CD4-positive, alpha-beta T cell (primary cell): ENCODE measurements at regions not wholly inside any gene's neighbourhood (a gene's known extent, or its start where the extent isn't known, plus 50 kb on each side); places are given as distances from the start of the nearest gene placed in this dataset.

Experiments
- ATAC-seq: fragments of 200-7000 bp; cut with Tn5 transposase; one replicate; pipeline ENCODE4 v1.10.0; 2022; ENCODE audit warnings: mild to moderate bottlenecking; ENCODE audit not compliant: poor library complexity
- CTCF ChIA-PET: fragments of 350-600 bp; sonication (Branson Sonifier 250); formaldehyde crosslinking; loops from one replicate; lab custom pipeline; 2021; ENCODE audit warnings: antibody characterized with exemption, inconsistent platforms; lab: Charles Lee
- POLR2A ChIA-PET: fragments of 350-600 bp; sonication (Branson Sonifier 250); formaldehyde crosslinking; loops from one replicate; lab custom pipeline; 2021; ENCODE audit warnings: antibody characterized with exemption, inconsistent platforms; lab: Charles Lee
- DNase-seq, 14 experiments: peaks; one replicate each; pipeline ENCODE4 v3.0.0-alpha.2; 2013 to 2020; ENCODE audit warnings: mixed read lengths in 2 of 14
- H3K27ac ChIP-seq, 2 donors: one replicate each; pipeline versions ENCODE4 v1.5.1 to v1.7.0; 2013; ENCODE audit warnings: low read length in 2 of 2, low read depth in 1 of 2, mild to moderate bottlenecking in 1 of 2
- H3K27me3 ChIP-seq, 2 experiments: 1 replicate in 1 of 2; 2 replicates in 1 of 2; pipeline versions ENCODE4 v1.6.1 to v1.7.0; 2013; ENCODE audit warnings: low read length in 2 of 2, control low read depth in 1 of 2, mild to moderate bottlenecking in 1 of 2, moderate library complexity in 1 of 2; ENCODE audit not compliant: insufficient read depth in 2 of 2, control insufficient read depth in 1 of 2
- H3K36me3 ChIP-seq: one replicate; pipeline ENCODE4 v1.6.1; 2013; ENCODE audit warnings: low read length, control low read depth; ENCODE audit not compliant: insufficient read depth
- H3K4me1 ChIP-seq: one replicate; pipeline ENCODE4 v1.6.1; 2013; ENCODE audit warnings: low read length, control low read depth; ENCODE audit not compliant: insufficient read depth
- H3K4me3 ChIP-seq: one replicate; pipeline ENCODE4 v1.5.1; 2013; ENCODE audit warnings: mild to moderate bottlenecking, low read length, moderate library complexity
- H3K9me3 ChIP-seq, 2 experiments: 1 replicate in 1 of 2; 2 replicates in 1 of 2; pipeline versions ENCODE4 v1.6.1 to v1.7.0; 2013; ENCODE audit warnings: low read length in 2 of 2, mild to moderate bottlenecking in 2 of 2, control low read depth in 1 of 2, moderate library complexity in 1 of 2; ENCODE audit not compliant: control insufficient read depth in 1 of 2, insufficient read depth in 1 of 2
- H3K27ac Mint-ChIP-seq: one replicate; pipeline ENCODE4 v1.8.0; 2020; ENCODE audit warnings: mixed read lengths
- H3K27me3 Mint-ChIP-seq: one replicate; pipeline ENCODE4 v1.8.0; 2021; ENCODE audit warnings: mixed read lengths
- H3K36me3 Mint-ChIP-seq: one replicate; pipeline ENCODE4 v1.8.0; 2021; ENCODE audit warnings: low read depth, mixed read lengths
- H3K4me1 Mint-ChIP-seq: one replicate; pipeline ENCODE4 v1.8.0; 2021; ENCODE audit warnings: low read depth, mixed read lengths
- H3K4me3 Mint-ChIP-seq: one replicate; pipeline ENCODE4 v1.8.0; 2020; ENCODE audit warnings: mild to moderate bottlenecking, mixed read lengths
- H3K9me3 Mint-ChIP-seq: one replicate; pipeline ENCODE4 v1.8.0; 2020; ENCODE audit warnings: mixed read lengths
- CTCF ChIP-seq: fragments of 200-600 bp; IDR thresholded peaks from one replicate; pipeline ENCODE4 v1.8.0; 2022; ENCODE audit warnings: antibody characterized with exemption, mild to moderate bottlenecking
- intact Hi-C, 2 experiments: fragments of 100-400 bp; cut with DNase I in 1 of 2; cut with micrococcal nuclease in 1 of 2; formaldehyde crosslinking; loops; one replicate each; pipeline versions ENCODE4 v1.15.1 to v1.9.0; 2023 to 2025; cut with DNase I, micrococcal nuclease

GRCh38 chr13:56681404-56681803, 459.3 kb upstream of the PRR20A start:
- H3K27me3 Mint-ChIP-seq, result no peaks in the 10 kb centered on the region
- Histone ChIP-seq H3K36me3 (no peaks in the 10 kb centered on the region), H3K27ac (no peak overlapping the region), H3K9me3 (peaks cover 0 to 4% of the 10 kb centered on the region in 2 experiments), H3K27me3 (no peaks in the 10 kb centered on the region), H3K4me1 (no peaks in the 10 kb centered on the region), H3K4me3 (no peak overlapping the region)
- no peak overlapping the region for H3K27ac Mint-ChIP-seq
- ChIA-PET POLR2A (no interaction called here), CTCF (no interaction called here)
- H3K4me3 Mint-ChIP-seq, result no peak overlapping the region
- DNase-seq, result no peak
- H3K9me3 Mint-ChIP-seq, result peaks cover 6% of the 10 kb centered on the region
- intact Hi-C loops, result no loop called here
- H3K36me3 Mint-ChIP-seq, result no peaks in the 10 kb centered on the region
- TF ChIP-seq CTCF, result no peak
- no peaks in the 10 kb centered on the region for H3K4me1 Mint-ChIP-seq
- ATAC-seq, result no peak

GRCh38 chr13:56687131-56687530, 453.6 kb upstream of the PRR20A start:
- Histone ChIP-seq H3K9me3 (no peaks in the 10 kb centered on the region), H3K4me3 (no peak overlapping the region), H3K36me3 (no peaks in the 10 kb centered on the region), H3K27ac (no peak overlapping the region), H3K4me1 (no peaks in the 10 kb centered on the region), H3K27me3 (no peaks in the 10 kb centered on the region)
- intact Hi-C loops, result no loop called here
- H3K4me1 Mint-ChIP-seq, result no peaks in the 10 kb centered on the region
- no peaks in the 10 kb centered on the region for H3K36me3 Mint-ChIP-seq
- ChIA-PET CTCF (no interaction called here), POLR2A (no interaction called here)
- no peak overlapping the region for H3K27ac Mint-ChIP-seq
- no peak for TF ChIP-seq CTCF
- no peak overlapping the region for H3K4me3 Mint-ChIP-seq
- DNase-seq, result no peak
- no peak for ATAC-seq
- H3K9me3 Mint-ChIP-seq, result peaks cover 12% of the 10 kb centered on the region
- no peaks in the 10 kb centered on the region for H3K27me3 Mint-ChIP-seq

GRCh38 chr13:56697011-56697410, 443.7 kb upstream of the PRR20A start:
- Mint-ChIP-seq H3K27ac (no peak overlapping the region), H3K4me1 (no peaks in the 10 kb centered on the region), H3K27me3 (no peaks in the 10 kb centered on the region), H3K9me3 (peaks cover 6% of the 10 kb centered on the region), H3K36me3 (no peaks in the 10 kb centered on the region), H3K4me3 (no peak overlapping the region)
- ChIA-PET POLR2A (no interaction called here), CTCF (no interaction called here)
- H3K9me3 ChIP-seq, result peaks cover 0 to 3% of the 10 kb centered on the region in 2 experiments
- no peak for ATAC-seq
- intact Hi-C loops, result no loop called here
- TF ChIP-seq CTCF, result no peak
- no peaks in the 10 kb centered on the region for H3K4me1 ChIP-seq
- no peak overlapping the region for H3K4me3 ChIP-seq
- H3K27ac ChIP-seq, result no peak overlapping the region
- no peaks in the 10 kb centered on the region for H3K27me3 ChIP-seq
- no peak for DNase-seq
- no peaks in the 10 kb centered on the region for H3K36me3 ChIP-seq
